ENCODE measurements at regions not wholly inside any gene's neighbourhood (a gene's known extent, or its start where the extent isn't known, plus 50 kb on each side); places are given as distances from the start of the nearest gene placed in this dataset.

DNA sequence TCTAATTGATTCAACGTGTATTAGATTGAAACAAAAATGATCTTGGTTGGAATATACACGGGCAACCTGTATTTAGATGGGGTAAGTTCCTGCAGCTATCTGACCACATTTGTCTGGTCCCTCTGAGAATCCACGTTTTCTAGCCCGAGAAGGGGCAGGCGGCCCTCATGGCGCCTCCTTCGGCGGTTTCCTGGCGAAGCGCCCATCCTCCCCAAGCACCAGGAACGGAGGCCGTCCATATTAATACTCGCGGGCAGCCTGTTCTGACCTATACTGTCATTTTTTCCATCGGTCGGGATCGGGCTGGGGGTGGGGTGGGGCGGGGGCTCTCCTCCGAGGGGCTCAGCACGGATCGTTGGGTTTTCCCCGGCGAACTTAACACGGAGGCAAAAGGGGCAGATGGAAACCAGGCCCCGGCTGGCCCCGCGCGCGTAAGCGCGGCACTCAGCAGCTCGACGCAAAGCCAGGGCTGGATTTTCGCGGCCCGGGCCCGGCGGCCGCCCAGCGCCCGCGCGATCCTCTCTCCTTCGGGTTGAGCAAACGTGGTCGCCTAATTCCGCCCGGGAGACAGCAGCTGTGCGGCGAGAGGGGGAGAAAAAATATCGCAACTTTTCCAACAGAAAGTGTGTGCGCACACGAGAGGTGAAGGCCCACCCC is 77.2 kb upstream of the BCOR start:
- no peaks in the 10 kb centered on the region for H3K4me1 ChIP-seq (ENCODE audit: low read depth)
- peak; percentile 38 for ATAC-seq

DNA sequence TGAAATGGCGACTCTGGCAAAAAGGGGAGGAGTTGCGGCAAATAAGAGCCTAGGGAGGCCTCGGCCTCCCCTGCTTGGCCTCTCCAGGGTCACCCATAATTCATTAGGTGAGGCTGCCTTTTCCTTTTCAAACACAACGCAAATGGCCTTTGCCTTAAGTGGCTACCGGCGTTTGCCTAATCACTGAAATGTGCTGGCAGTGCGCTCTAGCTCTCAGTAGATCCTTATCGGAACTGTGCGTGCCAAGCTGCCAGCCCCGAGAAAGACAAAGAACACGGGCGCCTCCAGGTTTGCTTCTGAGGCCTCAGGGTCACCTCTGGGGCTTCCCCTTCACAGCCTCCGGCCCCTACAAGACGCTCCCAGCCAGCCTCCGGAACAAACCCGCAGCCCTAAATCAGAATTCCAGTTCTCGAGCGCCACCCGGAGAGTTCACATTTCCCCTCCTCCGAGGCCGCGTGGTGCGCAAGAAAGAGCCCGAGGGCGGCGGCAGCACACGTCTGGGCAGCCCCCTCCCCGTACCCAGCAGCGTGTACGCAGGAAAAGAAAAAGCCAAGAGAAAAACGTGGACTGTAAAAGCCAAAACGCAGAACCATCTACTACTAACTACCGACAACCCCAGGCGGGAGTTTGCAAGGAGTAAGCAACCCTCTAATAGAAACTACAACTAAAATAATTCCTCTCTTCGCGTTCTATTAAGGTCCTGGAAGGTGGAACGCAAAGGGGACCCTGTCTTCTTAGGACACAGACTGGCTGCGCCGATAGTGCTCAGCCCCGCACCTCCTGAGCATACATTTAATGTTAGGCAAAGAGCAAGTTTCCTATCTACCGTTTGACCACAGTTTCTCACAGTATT is 76.5 kb upstream of the BCOR start:
- intact Hi-C loops (cut with DNase I, micrococcal nuclease) = no loop called here
- DNase-seq (peak; percentile 47 to 67 (median 55)), ATAC-seq (no peak)
- Histone ChIP-seq H3K9me3 (no peaks in the 10 kb centered on the region), H3K36me3 (ENCODE audit: low read depth) (no peaks in the 10 kb centered on the region), H3K4me3 (no peak overlapping the region), H3K4me1 (ENCODE audit: low read depth) (no peaks in the 10 kb centered on the region)
- TF ChIP-seq, protein P1, sequence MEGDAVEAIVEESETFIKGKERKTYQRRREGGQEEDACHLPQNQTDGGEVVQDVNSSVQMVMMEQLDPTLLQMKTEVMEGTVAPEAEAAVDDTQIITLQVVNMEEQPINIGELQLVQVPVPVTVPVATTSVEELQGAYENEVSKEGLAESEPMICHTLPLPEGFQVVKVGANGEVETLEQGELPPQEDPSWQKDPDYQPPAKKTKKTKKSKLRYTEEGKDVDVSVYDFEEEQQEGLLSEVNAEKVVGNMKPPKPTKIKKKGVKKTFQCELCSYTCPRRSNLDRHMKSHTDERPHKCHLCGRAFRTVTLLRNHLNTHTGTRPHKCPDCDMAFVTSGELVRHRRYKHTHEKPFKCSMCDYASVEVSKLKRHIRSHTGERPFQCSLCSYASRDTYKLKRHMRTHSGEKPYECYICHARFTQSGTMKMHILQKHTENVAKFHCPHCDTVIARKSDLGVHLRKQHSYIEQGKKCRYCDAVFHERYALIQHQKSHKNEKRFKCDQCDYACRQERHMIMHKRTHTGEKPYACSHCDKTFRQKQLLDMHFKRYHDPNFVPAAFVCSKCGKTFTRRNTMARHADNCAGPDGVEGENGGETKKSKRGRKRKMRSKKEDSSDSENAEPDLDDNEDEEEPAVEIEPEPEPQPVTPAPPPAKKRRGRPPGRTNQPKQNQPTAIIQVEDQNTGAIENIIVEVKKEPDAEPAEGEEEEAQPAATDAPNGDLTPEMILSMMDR (IDR thresholded peaks at IDR 0.05) = no peak

More for the DNA sequence above, 77.2 kb upstream of the BCOR start:
- intact Hi-C loops (cut with DNase I, micrococcal nuclease) = no loop called here
- Histone ChIP-seq H3K9me3 (no peaks in the 10 kb centered on the region), H3K4me3 (no peak overlapping the region), H3K36me3 (ENCODE audit: low read depth) (no peaks in the 10 kb centered on the region)
- TF ChIP-seq, protein P1 (IDR thresholded peaks at IDR 0.05) = no peak
- peak; percentile 54 to 71 (median 71) for DNase-seq

DNA sequence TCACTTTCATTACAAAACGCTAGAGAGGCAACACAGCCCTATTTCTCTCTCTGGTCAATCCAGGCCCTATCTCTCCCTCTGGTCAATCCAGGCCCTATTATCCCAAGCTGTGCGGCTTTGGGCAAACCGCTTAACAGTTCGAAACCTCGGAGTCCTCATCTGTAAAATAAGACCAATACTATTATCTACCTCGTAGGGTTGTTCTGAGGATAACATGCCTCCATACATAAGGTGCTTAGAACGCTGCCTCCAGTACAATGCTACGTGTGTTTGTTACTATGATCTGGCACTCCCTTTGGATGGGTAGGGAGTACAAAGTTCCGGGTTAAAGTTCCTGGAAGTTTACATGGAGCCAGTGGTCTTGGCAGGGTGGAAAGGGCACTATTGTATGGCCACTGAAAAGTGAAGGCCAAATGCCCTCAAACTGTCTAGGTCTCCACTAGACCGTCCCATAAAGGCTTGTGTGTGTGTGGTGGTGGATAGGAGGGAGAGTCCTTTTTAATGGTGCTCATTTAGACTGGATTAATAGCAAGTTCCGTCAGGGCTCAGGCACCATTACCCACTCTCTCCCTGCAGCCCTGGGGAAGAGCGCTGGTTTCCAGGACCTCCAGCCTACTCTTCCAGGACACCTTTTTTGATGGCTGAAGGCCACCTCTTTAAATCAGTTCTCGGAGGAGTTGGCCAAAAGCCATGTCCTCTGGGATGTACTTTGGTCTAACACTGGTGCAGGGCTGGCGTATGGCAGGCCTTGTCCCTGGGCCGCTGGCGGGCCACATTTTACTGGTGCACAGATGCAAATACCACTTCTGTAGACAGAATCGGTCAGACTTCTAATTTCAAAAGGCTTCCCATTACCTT is 75.6 kb upstream of the BCOR start:
- Histone ChIP-seq H3K36me3 (ENCODE audit: low read depth) (no peaks in the 10 kb centered on the region), H3K4me1 (ENCODE audit: low read depth) (no peaks in the 10 kb centered on the region), H3K9me3 (no peaks in the 10 kb centered on the region), H3K4me3 (no peak overlapping the region)
- DNase-seq (peak in 2 of 3 donors; percentile 33 to 40), ATAC-seq (no peak)
- TF ChIP-seq, protein P1 (IDR thresholded peaks at IDR 0.05) = no peak
- intact Hi-C loops (cut with DNase I, micrococcal nuclease) = no loop called here

DNA sequence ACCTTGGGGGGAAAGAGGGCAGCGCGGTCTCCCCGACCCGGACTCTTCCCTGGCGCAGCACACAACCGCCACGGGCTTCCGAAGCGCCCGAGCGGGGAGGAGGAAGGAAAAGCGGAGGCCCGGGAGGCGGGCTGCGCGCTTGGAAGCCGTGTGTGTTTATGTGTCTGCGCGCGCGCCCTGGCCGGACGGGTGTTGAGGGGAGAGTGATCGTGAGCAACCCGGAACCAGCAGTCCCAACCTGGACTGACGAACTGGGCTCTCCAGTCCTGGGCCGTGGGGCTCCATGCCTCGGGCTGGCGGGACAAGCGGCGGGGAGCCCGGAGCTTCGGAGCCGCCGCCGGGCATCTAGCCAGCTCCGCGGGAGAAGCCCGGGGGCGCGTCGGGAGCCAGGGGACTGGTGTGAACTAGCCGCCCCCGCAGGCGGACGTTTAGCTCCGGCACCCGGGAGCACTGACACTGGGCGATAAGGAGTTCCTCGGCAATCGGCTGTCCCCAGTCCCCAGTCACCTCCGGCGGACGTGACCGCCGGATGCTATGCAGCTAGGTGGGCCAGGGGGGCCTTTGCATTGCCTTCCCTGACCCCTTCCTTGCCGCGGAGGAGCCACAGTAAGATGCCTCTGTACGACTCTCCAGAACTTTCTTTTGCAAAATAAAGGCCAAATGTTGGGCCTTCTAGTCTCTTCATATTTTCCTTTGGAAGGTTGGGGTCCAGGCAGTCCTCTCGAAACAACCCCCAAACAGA is 74.8 kb upstream of the BCOR start:
- H3K4me3 ChIP-seq = no peak overlapping the region
- no peaks in the 10 kb centered on the region for H3K9me3 ChIP-seq
- intact Hi-C loops (cut with DNase I, micrococcal nuclease) = no loop called here
- H3K36me3 ChIP-seq (ENCODE audit: low read depth) = no peaks in the 10 kb centered on the region
- peak; percentile 24 for ATAC-seq
- no peaks in the 10 kb centered on the region for H3K4me1 ChIP-seq (ENCODE audit: low read depth)
- DNase-seq = peak; percentile 68 to 84 (median 75)
- TF ChIP-seq, protein P1 (IDR thresholded peaks at IDR 0.05) = no peak
